ENCODE measurements at regions not wholly inside any gene's neighbourhood (a gene's known extent, or its start where the extent isn't known, plus 50 kb on each side); places are given as distances from the start of the nearest gene placed in this dataset.

- TF ChIP-seq CTCF (IDR thresholded peaks at IDR 0.05) (no peak), POLR2A (IDR thresholded peaks at IDR 0.05) (no peak)
Measured at GRCh38 chr17:73890831-73891405, 246.7 kb upstream of the SDK2 start.

Data from right lobe of liver (tissue), 4 donors.